ENCODE measurements at regions not wholly inside any gene's neighbourhood (a gene's known extent, or its start where the extent isn't known, plus 50 kb on each side); places are given as distances from the start of the nearest gene placed in this dataset.

GRCh38 chr2:144678736-144679135 is 158.8 kb upstream of the ZEB2 start:
- Histone ChIP-seq H3K79me2 (no peaks in the 10 kb centered on the region), H3K9me3 (ENCODE audit: control insufficient read depth, low read length) (no peaks in the 10 kb centered on the region)

GRCh38 chr2:144675731-144676130 is 155.8 kb upstream of the ZEB2 start:
- no peak overlapping the region for H3K9ac ChIP-seq
- no peaks in the 10 kb centered on the region for H3K9me3 ChIP-seq (ENCODE audit: control insufficient read depth, low read length)
- no peaks in the 10 kb centered on the region for H3K36me3 ChIP-seq (ENCODE audit: control insufficient read depth, insufficient read depth, low read length)
- no peak overlapping the region for H2AFZ ChIP-seq
- H3K4me1 ChIP-seq, result no peaks in the 10 kb centered on the region
- H3K27ac ChIP-seq, result no peak overlapping the region
- no peak for TF ChIP-seq CTCF (IDR thresholded peaks at IDR 0.05)
- no peaks in the 10 kb centered on the region for H3K27me3 ChIP-seq (ENCODE audit: control insufficient read depth, insufficient read depth, low read length)
- H3K4me2 ChIP-seq (ENCODE audit: low read length), result no peak overlapping the region
- H3K4me3 ChIP-seq (ENCODE audit: low read depth, low read length), result no peak overlapping the region
- no peaks in the 10 kb centered on the region for H3K79me2 ChIP-seq

More at GRCh38 chr2:144678736-144679135, 158.8 kb upstream of the ZEB2 start:
- H3K4me3 ChIP-seq (ENCODE audit: low read depth, low read length), result no peak overlapping the region
- TF ChIP-seq CTCF (IDR thresholded peaks at IDR 0.05), result no peak
- H3K27me3 ChIP-seq (ENCODE audit: control insufficient read depth, insufficient read depth, low read length), result no peaks in the 10 kb centered on the region
- no peak overlapping the region for H2AFZ ChIP-seq
- no peak overlapping the region for H3K4me2 ChIP-seq (ENCODE audit: low read length)
- H3K27ac ChIP-seq, result no peak overlapping the region
- no peaks in the 10 kb centered on the region for H3K4me1 ChIP-seq
- no peaks in the 10 kb centered on the region for H3K36me3 ChIP-seq (ENCODE audit: control insufficient read depth, insufficient read depth, low read length)
- no peak overlapping the region for H3K9ac ChIP-seq

- Histone ChIP-seq H3K9ac (no peak overlapping the region), H3K79me2 (no peaks in the 10 kb centered on the region), H3K4me3 (ENCODE audit: low read depth, low read length) (no peak overlapping the region), H3K9me3 (ENCODE audit: control insufficient read depth, low read length) (no peaks in the 10 kb centered on the region), H3K27ac (no peak overlapping the region), H2AFZ (no peak overlapping the region), H3K36me3 (ENCODE audit: control insufficient read depth, insufficient read depth, low read length) (no peaks in the 10 kb centered on the region), H3K4me2 (ENCODE audit: low read length) (no peak overlapping the region), H3K27me3 (ENCODE audit: control insufficient read depth, insufficient read depth, low read length) (no peaks in the 10 kb centered on the region), H3K4me1 (no peaks in the 10 kb centered on the region)
- TF ChIP-seq CTCF (IDR thresholded peaks at IDR 0.05), result no peak
These were observed 155.4 kb upstream of the ZEB2 start for GRCh38 chr2:144675331-144675730.

- H3K36me3 ChIP-seq (ENCODE audit: control insufficient read depth, insufficient read depth, low read length), result no peaks in the 10 kb centered on the region
- no peak overlapping the region for H2AFZ ChIP-seq
- no peak for TF ChIP-seq CTCF (IDR thresholded peaks at IDR 0.05)
- H3K4me3 ChIP-seq (ENCODE audit: low read depth, low read length), result no peak overlapping the region
- H3K79me2 ChIP-seq, result no peaks in the 10 kb centered on the region
- H3K4me1 ChIP-seq, result no peaks in the 10 kb centered on the region
- H3K9ac ChIP-seq, result no peak overlapping the region
- no peaks in the 10 kb centered on the region for H3K9me3 ChIP-seq (ENCODE audit: control insufficient read depth, low read length)
- H3K4me2 ChIP-seq (ENCODE audit: low read length), result no peak overlapping the region
- H3K27ac ChIP-seq, result no peak overlapping the region
- no peaks in the 10 kb centered on the region for H3K27me3 ChIP-seq (ENCODE audit: control insufficient read depth, insufficient read depth, low read length)
These were observed 154.2 kb upstream of the ZEB2 start for GRCh38 chr2:144674071-144674470.

GRCh38 chr2:144673456-144673855 is 153.5 kb upstream of the ZEB2 start:
- no peak for TF ChIP-seq CTCF (IDR thresholded peaks at IDR 0.05)
- no peak overlapping the region for H3K27ac ChIP-seq
- no peaks in the 10 kb centered on the region for H3K27me3 ChIP-seq (ENCODE audit: control insufficient read depth, insufficient read depth, low read length)
- no peak overlapping the region for H3K4me2 ChIP-seq (ENCODE audit: low read length)
- no peaks in the 10 kb centered on the region for H3K4me1 ChIP-seq
- no peaks in the 10 kb centered on the region for H3K9me3 ChIP-seq (ENCODE audit: control insufficient read depth, low read length)
- H3K36me3 ChIP-seq (ENCODE audit: control insufficient read depth, insufficient read depth, low read length), result no peaks in the 10 kb centered on the region
- H3K9ac ChIP-seq, result no peak overlapping the region
- no peaks in the 10 kb centered on the region for H3K79me2 ChIP-seq
- no peak overlapping the region for H3K4me3 ChIP-seq (ENCODE audit: low read depth, low read length)
- no peak overlapping the region for H2AFZ ChIP-seq

Measured in parathyroid adenoma (tissue), 2 donors.